IMR-90 (cell line): ENCODE measurements at regions not wholly inside any gene's neighbourhood (a gene's known extent, or its start where the extent isn't known, plus 50 kb on each side); places are given as distances from the start of the nearest gene placed in this dataset.
A peak's percentile ranks its signal among the peaks of the same experiment; 100 is the strongest.

Source experiments
- ATAC-seq: fragments of 200-7000 bp; cut with Tn5 transposase; 2 replicates; pipeline ENCODE4 v1.9.1; 2020; ENCODE audit warnings: low read depth, mild to moderate bottlenecking, moderate library complexity
- BruUV-seq: library from RNA; stranded (reverse); fragments of 400-500 nt; replicated peaks from 2 replicates; lab custom pipeline; 2021; lab: Mats Ljungman, UMichigan
- CTCF ChIA-PET: fragments of 300-600 bp; formaldehyde crosslinking; extraction: SDS; loops from one replicate; lab custom pipeline; 2021; ENCODE audit warnings: antibody characterized with exemption; lab: Yijun Ruan, JAX
- POLR2A ChIA-PET: fragments of 300-600 bp; sonication (Branson Sonifier 250); formaldehyde crosslinking; loops from one replicate; lab custom pipeline; 2022; ENCODE audit warnings: antibody characterized with exemption; ENCODE audit not compliant: unreplicated experiment; lab: Charles Lee
- DNase-seq: peaks from one replicate; pipeline ENCODE4 v3.0.0; 2013
- H2AFZ ChIP-seq: replicated peaks from 2 replicates; pipeline ENCODE3; 2013; ENCODE audit warnings: low read length, mild to moderate bottlenecking; ENCODE audit not compliant: poor library complexity
- H2AK5ac ChIP-seq: 2 replicates; pipeline ENCODE4 v1.6.1; 2013; ENCODE audit warnings: low read depth, low read length, inconsistent platforms
- H2AK9ac ChIP-seq: replicated peaks from 2 replicates; pipeline ENCODE3; 2013; ENCODE audit warnings: mild to moderate bottlenecking, low read depth, low read length, moderate library complexity; ENCODE audit not compliant: poor library complexity
- H2BK120ac ChIP-seq: 2 replicates; pipeline ENCODE4 v1.6.1; 2013; ENCODE audit warnings: low read depth, low read length, inconsistent platforms
- H2BK15ac ChIP-seq: 3 replicates; pipeline ENCODE4 v1.6.1; 2013; ENCODE audit warnings: low read depth, low read length, inconsistent platforms
- H2BK20ac ChIP-seq: 2 replicates; pipeline ENCODE4 v1.6.1; 2013; ENCODE audit warnings: low read depth, mild to moderate bottlenecking, inconsistent platforms, low read length, moderate library complexity
- H2BK5ac ChIP-seq: 2 replicates; pipeline ENCODE4 v1.6.1; 2013; ENCODE audit warnings: mild to moderate bottlenecking, low read depth, low read length, inconsistent platforms; ENCODE audit not compliant: poor library complexity, severe bottlenecking
- H3K14ac ChIP-seq: replicated peaks from 2 replicates; pipeline ENCODE4 v1.6.1; 2013; ENCODE audit warnings: low read depth, low read length, inconsistent platforms
- H3K18ac ChIP-seq: 2 replicates; pipeline ENCODE4 v1.6.1; 2013; ENCODE audit warnings: low read depth, low read length, control low read depth
- H3K23ac ChIP-seq: 2 replicates; pipeline ENCODE4 v1.6.1; 2013; ENCODE audit warnings: low read depth, low read length, inconsistent platforms
- H3K27ac ChIP-seq: 2 replicates; pipeline ENCODE4 v1.5.1; 2013; ENCODE audit warnings: mild to moderate bottlenecking, control low read depth, low read length; ENCODE audit not compliant: insufficient read depth
- H3K27me3 ChIP-seq: 2 replicates; pipeline ENCODE4 v1.6.1; 2013; ENCODE audit warnings: low read length; ENCODE audit not compliant: control insufficient read depth, insufficient read depth
- H3K36me3 ChIP-seq: 2 replicates; pipeline ENCODE4 v1.6.1; 2013; ENCODE audit warnings: low read length, mixed read lengths; ENCODE audit not compliant: control insufficient read depth, insufficient read depth
- H3K4ac ChIP-seq: 2 replicates; pipeline ENCODE4 v1.6.1; 2013; ENCODE audit warnings: low read depth, low read length, inconsistent platforms
- H3K4me1 ChIP-seq: 2 replicates; pipeline ENCODE4 v1.6.1; 2013; ENCODE audit warnings: low read length, mixed read lengths; ENCODE audit not compliant: control insufficient read depth, insufficient read depth
- H3K4me2 ChIP-seq: 2 replicates; pipeline ENCODE4 v1.6.1; 2013; ENCODE audit warnings: low read depth, mild to moderate bottlenecking, control low read depth, low read length, moderate library complexity
- H3K4me3 ChIP-seq: 2 replicates; pipeline ENCODE4 v1.5.1; 2013; ENCODE audit warnings: low read depth, mild to moderate bottlenecking, control low read depth, low read length, moderate library complexity; ENCODE audit not compliant: insufficient read depth
- H3K56ac ChIP-seq: 2 replicates; pipeline ENCODE4 v1.6.1; 2013; ENCODE audit warnings: low read length, inconsistent platforms; ENCODE audit not compliant: insufficient read depth; ENCODE audit errors: extremely low read depth
- H3K79me1 ChIP-seq, 2 experiments: 2 replicates each; pipeline ENCODE4 v1.6.1; 2013; ENCODE audit warnings: low read length in 2 of 2, inconsistent platforms in 1 of 2, low read depth in 1 of 2
- H3K9ac ChIP-seq: 2 replicates; pipeline ENCODE4 v1.6.1; 2013; ENCODE audit warnings: low read depth, low read length, control low read depth
- H3K9me1 ChIP-seq: 2 replicates; pipeline ENCODE4 v1.6.1; 2013; ENCODE audit warnings: low read length, inconsistent platforms; ENCODE audit not compliant: insufficient read depth
- H3K9me3 ChIP-seq: 2 replicates; pipeline ENCODE4 v1.6.1; 2013; ENCODE audit warnings: low read length; ENCODE audit not compliant: control insufficient read depth, insufficient read depth
- H4K20me1 ChIP-seq: 2 replicates; pipeline ENCODE4 v1.6.1; 2013; ENCODE audit warnings: low read length, inconsistent platforms; ENCODE audit not compliant: insufficient read depth
- H4K5ac ChIP-seq: 2 replicates; pipeline ENCODE4 v1.6.1; 2013; ENCODE audit warnings: mild to moderate bottlenecking, low read depth, low read length, control low read depth
- H4K8ac ChIP-seq, 2 experiments: 2 replicates each; pipeline ENCODE4 v1.6.1; 2013; ENCODE audit warnings: low read depth in 2 of 2, low read length in 2 of 2, control low read depth in 1 of 2, inconsistent platforms in 1 of 2
- H4K91ac ChIP-seq: 2 replicates; pipeline ENCODE4 v1.6.1; 2013; ENCODE audit warnings: low read depth, low read length, inconsistent platforms; ENCODE audit not compliant: insufficient read depth
- BHLHE40 ChIP-seq: fragments of 150-350 bp; IDR thresholded peaks from 2 replicates; pipeline ENCODE4 v1.6.1; 2016; ENCODE audit warnings: mild to moderate bottlenecking, low read depth, low read length
- CEBPB ChIP-seq: IDR thresholded peaks from 2 replicates; pipeline ENCODE4 v1.6.1; 2012; ENCODE audit warnings: low read depth, low read length, improper control_type of control experiment
- CHD1 ChIP-seq: IDR thresholded peaks from 2 replicates; pipeline ENCODE4 v1.6.1; 2012; ENCODE audit warnings: low read depth, low read length, improper control_type of control experiment
- CTCF ChIP-seq: conservative IDR thresholded peaks from 2 replicates; pipeline ENCODE4 v1.5.1; 2012; ENCODE audit warnings: mild to moderate bottlenecking, low read depth, low read length, improper control_type of control experiment
- MXI1 ChIP-seq: IDR thresholded peaks from 2 replicates; pipeline ENCODE4 v1.6.1; 2012; ENCODE audit warnings: low read depth, mild to moderate bottlenecking, low read length, moderate library complexity, borderline replicate concordance
- NFE2L2 ChIP-seq: fragments of 150-350 bp; IDR thresholded peaks from 2 replicates; pipeline ENCODE4 v1.6.1; 2016; ENCODE audit warnings: low read depth, mild to moderate bottlenecking, low read length
- RCOR1 ChIP-seq: IDR thresholded peaks from 2 replicates; pipeline ENCODE4 v1.6.1; 2012; ENCODE audit warnings: mild to moderate bottlenecking, low read length, improper control_type of control experiment; ENCODE audit not compliant: insufficient replicate concordance
- RFX5 ChIP-seq: IDR thresholded peaks from 2 replicates; pipeline ENCODE4 v1.8.0; 2012; ENCODE audit warnings: low read depth, mild to moderate bottlenecking, low read length, moderate library complexity
- SMC3 ChIP-seq: fragments of 150-350 bp; IDR thresholded peaks from 2 replicates; pipeline ENCODE4 v1.6.1; 2016; ENCODE audit warnings: low read depth, mild to moderate bottlenecking, antibody characterized with exemption, low read length, moderate library complexity
- WGBS, 2 experiments: methylation state at CpG; one replicate each; pipeline versions ENCODE4 v1.1.5 to v1.1.7; 2013; ENCODE audit warnings: missing lambda C conversion rate in 2 of 2; ENCODE audit not compliant: insufficient read length in 1 of 2; ENCODE audit errors: extremely low coverage in 2 of 2; 5-methylcytosine and 5-hydroxymethylcytosine counted together
- dilution Hi-C: fragments of 300-500 bp; cut with HindIII; formaldehyde crosslinking; loops from one replicate; pipeline ENCODE4 v1.14.3; 2018; ENCODE audit warnings: low sequenced_read_pairs; ENCODE audit not compliant: unreplicated experiment
- in situ Hi-C: fragments of 300-500 bp; cut with MboI; formaldehyde crosslinking; loops from 3 replicates; pipeline ENCODE4 v1.14.3; 2019; ENCODE audit warnings: low sequenced_read_pairs, inconsistent platforms, mixed read lengths
- intact Hi-C: fragments of 100-400 bp; cut with micrococcal nuclease; formaldehyde crosslinking; loops from 2 replicates; pipeline ENCODE4 v1.10.0; 2022

- TF ChIP-seq BHLHE40 = no peak
- no peak for TF ChIP-seq RCOR1
- no peak for TF ChIP-seq RFX5
- no peak for TF ChIP-seq SMC3
- no peak for TF ChIP-seq MXI1
These were observed 241.8 kb upstream of the NR2F2 start (continued) for GRCh38 chr15:96088650-96089049.

- TF ChIP-seq RFX5 (no peak), CHD1 (no peak), CTCF (no peak), CEBPB (no peak), NFE2L2 (no peak)
- no peaks in the 10 kb centered on the region for H3K27me3 ChIP-seq
- no peaks in the 10 kb centered on the region; the same call in 1 of the 2 replicates for H3K9me1 ChIP-seq
- in situ Hi-C loops = no loop called here
- H3K4me3 ChIP-seq = no peak overlapping the region
- intact Hi-C loops = no loop called here
- ChIA-PET CTCF (no interaction called here), POLR2A (interaction anchor here (0.6 kb wide), 1 partner anchor 847 kb away, joined by 4 read pairs; no protein-coding TSS in a partner anchor)
- H4K20me1 ChIP-seq = no peaks in the 10 kb centered on the region
- no peak overlapping the region for H3K9ac ChIP-seq
- no peak overlapping the region for H3K4me2 ChIP-seq
- 95% methylated on average over 4 of the region's 11 CpGs; no CpG with 5 or more reads in 1 of the 2 experiments for WGBS, 2 experiments
- no peak overlapping the region for H3K56ac ChIP-seq
- H3K18ac ChIP-seq = peak overlapping the region; percentile 76
- DNase-seq (no peak), ATAC-seq (no peak)
- no peaks in the 10 kb centered on the region for H3K9me3 ChIP-seq
- H3K23ac ChIP-seq = 0 out of 2 replicates have a peak overlapping the region, but pooled peaks have one; percentile 50
- dilution Hi-C loops = no loop called here
- peak overlapping the region; percentile 67; the same call in 2 of the 3 replicates for H2BK15ac ChIP-seq
- H3K36me3 ChIP-seq = no peaks in the 10 kb centered on the region
- H2BK5ac ChIP-seq = no peak overlapping the region
- H3K27ac ChIP-seq = no peak overlapping the region
- no TSS peak for BruUV-seq
- 0 out of 2 replicates have a peak overlapping the region, but pooled peaks have one; percentile 48 for H3K14ac ChIP-seq
- no peaks in the 10 kb centered on the region for H3K79me1 ChIP-seq
- H2BK120ac ChIP-seq = peak overlapping the region; percentile 73
- H3K4ac ChIP-seq = peak overlapping the region; percentile 83
- no peak overlapping the region; a peak in 1 of 4 replicates for H4K8ac ChIP-seq
- no peak overlapping the region for H2AFZ ChIP-seq
- no peak overlapping the region for H2AK9ac ChIP-seq
- peak overlapping the region; percentile 76; the same call in 1 of the 2 replicates for H4K91ac ChIP-seq
- H3K4me1 ChIP-seq = peaks cover 11% of the 10 kb centered on the region
- no peak overlapping the region; the same call in 1 of the 2 replicates for H4K5ac ChIP-seq
- H2BK20ac ChIP-seq = peak overlapping the region; percentile 51
- H2AK5ac ChIP-seq = peak overlapping the region; percentile 71
These were observed 241.0 kb upstream of the NR2F2 start for GRCh38 chr15:96089405-96090058.
